ENCODE measurements at regions not wholly inside any gene's neighbourhood (a gene's known extent, or its start where the extent isn't known, plus 50 kb on each side); places are given as distances from the start of the nearest gene placed in this dataset.

- Mint-ChIP-seq H3K27me3 (no peaks in the 10 kb centered on the region), H3K36me3 (no peaks in the 10 kb centered on the region), H3K4me1 (no peaks in the 10 kb centered on the region), H3K4me3 (no peak overlapping the region), H3K9me3 (peaks cover 0 to 3% (median 2%) of the 10 kb centered on the region in 3 donors), H3K27ac (no peak overlapping the region)
Measured at GRCh38 chr4:65976287-65976686, 306.0 kb upstream of the EPHA5 start.

GRCh38 chr4:65973186-65973585, 302.9 kb upstream of the EPHA5 start:
- H3K36me3 Mint-ChIP-seq: no peaks in the 10 kb centered on the region
- H3K27ac Mint-ChIP-seq: no peak overlapping the region
- peaks cover 0 to 2% (median 1%) of the 10 kb centered on the region in 3 donors for H3K9me3 Mint-ChIP-seq
- H3K4me3 Mint-ChIP-seq: no peak overlapping the region
- H3K4me1 Mint-ChIP-seq: no peaks in the 10 kb centered on the region
- H3K27me3 Mint-ChIP-seq: no peaks in the 10 kb centered on the region

GRCh38 chr4:65971686-65972085, 301.4 kb upstream of the EPHA5 start:
- Mint-ChIP-seq H3K4me3 (no peak overlapping the region), H3K27ac (no peak overlapping the region), H3K9me3 (peaks cover 0 to 1% (median 0%) of the 10 kb centered on the region in 3 donors), H3K4me1 (no peaks in the 10 kb centered on the region), H3K27me3 (no peaks in the 10 kb centered on the region), H3K36me3 (no peaks in the 10 kb centered on the region)

GRCh38 chr4:65968831-65969558, 298.7 kb upstream of the EPHA5 start:
- no peaks in the 10 kb centered on the region for H3K4me1 Mint-ChIP-seq
- H3K9me3 Mint-ChIP-seq: peaks cover 0 to 1% (median 0%) of the 10 kb centered on the region in 3 donors
- no peaks in the 10 kb centered on the region for H3K36me3 Mint-ChIP-seq
- no peaks in the 10 kb centered on the region for H3K27me3 Mint-ChIP-seq
- H3K4me3 Mint-ChIP-seq: no peak overlapping the region
- no peak overlapping the region for H3K27ac Mint-ChIP-seq

- no peaks in the 10 kb centered on the region for H3K36me3 Mint-ChIP-seq
- H3K27me3 Mint-ChIP-seq: no peaks in the 10 kb centered on the region
- no peaks in the 10 kb centered on the region for H3K4me1 Mint-ChIP-seq
- H3K27ac Mint-ChIP-seq: no peak overlapping the region
- no peak overlapping the region for H3K4me3 Mint-ChIP-seq
- peaks cover 1 to 19% (median 3%) of the 10 kb centered on the region in 3 donors for H3K9me3 Mint-ChIP-seq
Measured at GRCh38 chr4:65960751-65961150, 290.5 kb upstream of the EPHA5 start.

- Mint-ChIP-seq H3K9me3 (peaks cover 4 to 20% (median 6%) of the 10 kb centered on the region in 3 donors), H3K4me1 (no peaks in the 10 kb centered on the region), H3K27me3 (no peaks in the 10 kb centered on the region), H3K4me3 (no peak overlapping the region), H3K36me3 (no peaks in the 10 kb centered on the region), H3K27ac (no peak overlapping the region)
Measured at GRCh38 chr4:65954416-65954815, 284.1 kb upstream of the EPHA5 start.

GRCh38 chr4:65951177-65951576, 280.9 kb upstream of the EPHA5 start:
- Mint-ChIP-seq H3K27ac (no peak overlapping the region), H3K4me1 (no peaks in the 10 kb centered on the region), H3K9me3 (peaks cover 3 to 8% (median 4%) of the 10 kb centered on the region in 3 donors), H3K4me3 (no peak overlapping the region), H3K27me3 (no peaks in the 10 kb centered on the region), H3K36me3 (no peaks in the 10 kb centered on the region)

GRCh38 chr4:65943076-65943475, 272.8 kb upstream of the EPHA5 start:
- Mint-ChIP-seq H3K36me3 (no peaks in the 10 kb centered on the region), H3K9me3 (no peaks in the 10 kb centered on the region), H3K27me3 (no peaks in the 10 kb centered on the region), H3K4me3 (no peak overlapping the region), H3K4me1 (no peaks in the 10 kb centered on the region), H3K27ac (no peak overlapping the region)

GRCh38 chr4:65924843-65925242, 254.6 kb upstream of the EPHA5 start:
- Mint-ChIP-seq H3K4me3 (no peak overlapping the region), H3K9me3 (no peaks in the 10 kb centered on the region), H3K36me3 (no peaks in the 10 kb centered on the region), H3K4me1 (no peaks in the 10 kb centered on the region), H3K27me3 (no peaks in the 10 kb centered on the region), H3K27ac (no peak overlapping the region)

- Mint-ChIP-seq H3K9me3 (no peaks in the 10 kb centered on the region), H3K4me1 (no peaks in the 10 kb centered on the region), H3K27ac (no peak overlapping the region), H3K27me3 (no peaks in the 10 kb centered on the region), H3K36me3 (no peaks in the 10 kb centered on the region), H3K4me3 (no peak overlapping the region)
Measured at GRCh38 chr4:65923616-65924015, 253.3 kb upstream of the EPHA5 start.

GRCh38 chr4:65921180-65921579, 250.9 kb upstream of the EPHA5 start:
- Mint-ChIP-seq H3K9me3 (no peaks in the 10 kb centered on the region), H3K27me3 (no peaks in the 10 kb centered on the region), H3K27ac (no peak overlapping the region), H3K4me1 (no peaks in the 10 kb centered on the region), H3K4me3 (no peak overlapping the region), H3K36me3 (no peaks in the 10 kb centered on the region)

GRCh38 chr4:65918872-65919271, 248.6 kb upstream of the EPHA5 start:
- Mint-ChIP-seq H3K4me3 (no peak overlapping the region), H3K27me3 (no peaks in the 10 kb centered on the region), H3K9me3 (no peaks in the 10 kb centered on the region), H3K36me3 (no peaks in the 10 kb centered on the region), H3K4me1 (no peaks in the 10 kb centered on the region), H3K27ac (no peak overlapping the region)

- Mint-ChIP-seq H3K9me3 (no peaks in the 10 kb centered on the region), H3K27ac (no peak overlapping the region), H3K27me3 (no peaks in the 10 kb centered on the region), H3K4me3 (no peak overlapping the region), H3K4me1 (no peaks in the 10 kb centered on the region), H3K36me3 (no peaks in the 10 kb centered on the region)
Measured at GRCh38 chr4:65918212-65918611, 247.9 kb upstream of the EPHA5 start.

GRCh38 chr4:65917486-65917885, 247.2 kb upstream of the EPHA5 start:
- no peak overlapping the region for H3K27ac Mint-ChIP-seq
- H3K4me1 Mint-ChIP-seq: no peaks in the 10 kb centered on the region
- H3K36me3 Mint-ChIP-seq: no peaks in the 10 kb centered on the region
- H3K27me3 Mint-ChIP-seq: no peaks in the 10 kb centered on the region
- H3K4me3 Mint-ChIP-seq: no peak overlapping the region
- no peaks in the 10 kb centered on the region for H3K9me3 Mint-ChIP-seq

GRCh38 chr4:65911720-65912119, 241.4 kb upstream of the EPHA5 start:
- Mint-ChIP-seq H3K27ac (no peak overlapping the region), H3K9me3 (no peaks in the 10 kb centered on the region), H3K27me3 (no peaks in the 10 kb centered on the region), H3K4me1 (no peaks in the 10 kb centered on the region), H3K4me3 (no peak overlapping the region), H3K36me3 (no peaks in the 10 kb centered on the region)

GRCh38 chr4:65893957-65894755, 223.9 kb upstream of the EPHA5 start:
- H3K4me3 Mint-ChIP-seq: no peak overlapping the region
- no peaks in the 10 kb centered on the region for H3K4me1 Mint-ChIP-seq
- H3K9me3 Mint-ChIP-seq: peaks cover 0 to 10% (median 2%) of the 10 kb centered on the region in 3 donors

More at GRCh38 chr4:65893957-65894755, 223.9 kb upstream of the EPHA5 start:
- no peaks in the 10 kb centered on the region for H3K27me3 Mint-ChIP-seq
- H3K27ac Mint-ChIP-seq: no peak overlapping the region
- no peaks in the 10 kb centered on the region for H3K36me3 Mint-ChIP-seq

Measured in IgD-negative memory B cell (primary cell).